DMS53 treated with DMSO at 0.1 percent for 48 hours (cell line): ENCODE measurements at regions not wholly inside any gene's neighbourhood (a gene's known extent, or its start where the extent isn't known, plus 50 kb on each side); places are given as distances from the start of the nearest gene placed in this dataset.
A peak's percentile ranks its signal among the peaks of the same experiment; 100 is the strongest.

Experiments
- DNase-seq: peaks from one replicate; lab custom pipeline; 2025; ENCODE audit not compliant: unreplicated experiment; lab: John Stamatoyannopoulos, UW

DNA sequence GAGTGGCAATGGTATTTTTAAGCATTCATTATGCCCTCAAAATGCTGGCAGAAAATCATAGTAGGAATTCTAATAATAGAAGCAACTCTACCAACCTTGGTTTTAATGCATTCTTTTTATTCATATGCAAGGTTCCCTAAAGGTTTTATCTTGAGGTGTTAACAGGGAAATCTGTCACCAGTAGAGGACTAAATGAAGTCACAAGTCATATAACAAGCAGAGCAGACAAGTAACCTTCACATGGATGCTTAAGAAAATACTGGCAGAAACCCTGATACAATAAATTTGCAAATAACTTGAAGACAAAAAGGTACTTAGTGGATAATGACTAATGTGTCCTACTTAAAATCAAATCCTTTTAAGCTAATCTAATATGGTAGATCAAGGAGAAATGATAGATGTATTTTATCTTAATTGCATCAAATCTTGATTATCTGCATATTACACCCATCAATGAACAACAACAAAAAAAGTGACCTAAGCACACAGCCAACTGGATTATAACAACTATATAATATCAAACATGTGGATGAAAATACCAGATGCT, 73.3 kb downstream of the RFC3 start:
- DNase-seq: no peak

DNA sequence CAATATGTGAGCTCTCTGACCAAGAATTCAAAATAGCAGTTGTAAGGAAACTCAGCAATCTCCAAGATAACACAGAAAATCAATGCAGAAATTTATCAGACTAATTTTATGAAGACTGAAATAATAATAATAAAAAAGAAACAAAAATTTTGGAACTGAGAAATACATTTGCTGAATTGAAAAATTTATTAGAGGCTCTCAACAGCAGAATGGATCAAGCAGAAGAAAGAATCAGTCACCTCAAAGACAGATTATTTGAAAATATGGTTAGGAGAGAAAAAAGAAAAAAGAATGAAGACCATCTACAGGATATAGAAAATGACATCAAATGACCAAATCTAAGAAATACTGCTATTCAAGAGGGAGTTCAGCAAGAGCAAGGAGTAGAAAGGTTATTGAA, 75.6 kb downstream of the RFC3 start:
- DNase-seq: no peak

DNA sequence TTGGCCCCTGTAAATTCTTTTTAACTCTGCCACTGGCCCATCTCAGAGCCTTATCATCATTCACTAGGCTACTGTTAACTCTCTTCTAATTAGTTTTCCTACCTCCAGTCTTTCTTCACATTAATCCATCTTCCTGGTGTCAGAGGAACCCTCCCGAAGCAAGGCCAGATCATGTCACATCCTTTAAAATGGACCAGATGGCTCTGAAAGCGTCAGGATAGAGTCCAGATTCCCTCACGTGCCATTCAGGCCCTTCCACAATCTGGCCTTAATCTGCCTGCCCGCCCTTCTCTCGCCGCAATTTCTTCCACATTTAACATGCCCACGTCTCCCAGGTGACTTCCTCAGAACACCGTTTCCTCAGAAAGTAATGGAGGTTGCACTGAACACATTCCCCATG, 86.5 kb downstream of the RFC3 start:
- DNase-seq: no peak

- no peak for DNase-seq
Measured at GRCh38 chr13:33908116-33908515, 90.2 kb downstream of the RFC3 start.

- DNase-seq: no peak
Measured at GRCh38 chr13:33910255-33910654, 92.3 kb downstream of the RFC3 start.

- no peak for DNase-seq
Measured at GRCh38 chr13:33911521-33911920, 93.6 kb downstream of the RFC3 start.

- DNase-seq: no peak
Measured at GRCh38 chr13:33913829-33914228, 95.9 kb downstream of the RFC3 start.

DNA sequence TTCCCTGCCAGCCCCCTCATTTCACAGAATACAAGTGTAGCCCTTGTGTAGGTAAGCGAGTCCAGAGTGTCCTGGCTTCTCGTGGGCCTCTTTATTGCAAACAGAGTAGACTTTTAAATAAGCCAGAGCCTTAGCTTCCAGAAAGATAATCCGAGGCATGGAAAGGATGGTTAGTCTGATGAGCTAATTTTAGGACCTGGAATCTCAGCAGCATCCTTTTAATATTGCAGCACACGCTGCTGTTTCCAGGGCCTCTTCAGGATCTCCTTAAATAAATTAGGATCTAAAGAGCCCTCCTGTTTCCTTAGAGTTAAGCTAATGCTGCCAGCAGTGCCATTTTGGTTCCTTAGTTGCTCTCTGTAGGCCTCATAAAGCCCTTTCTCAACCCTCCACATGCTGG, 99.2 kb downstream of the RFC3 start:
- DNase-seq: no peak

DNA sequence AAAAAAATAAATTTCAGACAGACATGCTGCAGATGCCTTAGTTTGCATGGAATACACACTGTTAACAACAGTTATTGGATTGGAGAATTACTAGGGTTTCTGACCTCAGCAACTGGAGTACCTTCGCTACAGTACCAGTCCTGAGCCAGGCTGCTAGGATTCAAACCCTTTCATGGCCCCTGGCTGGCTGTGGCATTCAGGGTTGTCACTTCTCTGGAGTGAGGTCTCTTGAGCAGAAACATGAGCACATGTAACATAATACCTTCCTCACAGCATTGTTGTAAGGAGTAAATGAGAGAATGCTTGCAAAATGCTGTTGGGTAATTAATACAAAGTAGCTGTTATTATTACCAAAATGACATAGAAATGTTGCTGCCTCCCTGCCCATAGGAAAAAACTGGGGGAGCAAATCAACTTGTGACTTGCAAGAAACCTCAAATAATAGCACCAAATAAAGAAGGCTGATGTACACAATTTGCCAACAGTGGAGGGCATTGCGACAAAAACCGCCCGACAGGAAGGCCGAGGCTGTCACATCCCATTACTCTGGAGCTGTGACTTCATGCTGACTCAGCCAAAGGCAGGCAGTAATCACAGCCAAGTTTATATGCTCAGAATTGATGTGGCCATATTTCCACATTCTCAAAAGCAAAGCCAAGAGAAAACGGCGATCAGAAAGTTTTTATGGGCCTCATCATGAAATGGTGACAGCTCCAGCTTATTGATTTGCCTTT, 100.4 kb downstream of the RFC3 start:
- no peak for DNase-seq

GRCh38 chr13:33919120-33919519, 101.2 kb downstream of the RFC3 start:
- DNase-seq: no peak

- DNase-seq: no peak
Measured at GRCh38 chr13:33925563-33925962, 107.6 kb downstream of the RFC3 start.

GRCh38 chr13:33927315-33927714, 109.4 kb downstream of the RFC3 start:
- no peak for DNase-seq

DNA sequence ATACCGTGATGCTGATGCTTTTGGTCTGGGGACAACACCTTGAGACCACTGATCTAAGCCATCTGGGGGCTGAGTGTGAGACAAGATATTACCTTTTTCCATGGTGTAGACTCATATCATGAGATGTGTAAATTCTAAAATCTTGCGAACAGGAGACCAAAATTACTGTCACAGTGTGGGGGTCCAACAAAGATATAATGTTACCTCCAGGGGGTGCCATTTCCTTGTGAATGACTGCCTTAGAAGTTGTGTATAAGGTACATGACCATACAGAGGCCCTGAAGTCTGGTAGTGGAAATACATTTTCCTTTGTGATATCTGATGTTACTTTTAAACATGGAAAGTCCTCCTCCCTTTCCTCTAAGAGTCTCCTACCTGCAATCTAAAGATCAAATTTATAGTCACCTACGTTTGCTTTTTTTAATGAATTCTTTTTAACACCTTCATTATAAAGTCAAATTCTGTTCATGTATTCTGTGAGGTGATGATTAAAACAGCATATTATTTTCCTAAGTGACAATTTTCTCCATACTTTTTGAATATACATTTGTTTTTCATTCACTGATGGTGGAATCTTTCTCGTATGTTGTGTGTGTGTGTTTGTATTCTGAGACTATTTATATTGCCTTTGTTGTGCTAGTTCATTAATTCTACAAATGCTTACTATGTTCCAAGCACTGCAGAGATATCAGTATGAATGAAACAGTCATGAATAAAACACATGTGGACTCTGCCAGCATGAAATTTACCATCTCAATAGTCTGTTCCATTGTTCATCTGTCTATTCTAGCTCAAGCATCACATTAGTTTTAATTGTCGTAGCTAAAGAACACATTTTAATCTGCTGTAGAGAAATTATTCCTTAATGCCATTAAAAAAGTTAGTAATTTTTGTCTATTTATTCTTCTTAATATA, 113.7 kb downstream of the RFC3 start:
- DNase-seq: peak; percentile 48

DNA sequence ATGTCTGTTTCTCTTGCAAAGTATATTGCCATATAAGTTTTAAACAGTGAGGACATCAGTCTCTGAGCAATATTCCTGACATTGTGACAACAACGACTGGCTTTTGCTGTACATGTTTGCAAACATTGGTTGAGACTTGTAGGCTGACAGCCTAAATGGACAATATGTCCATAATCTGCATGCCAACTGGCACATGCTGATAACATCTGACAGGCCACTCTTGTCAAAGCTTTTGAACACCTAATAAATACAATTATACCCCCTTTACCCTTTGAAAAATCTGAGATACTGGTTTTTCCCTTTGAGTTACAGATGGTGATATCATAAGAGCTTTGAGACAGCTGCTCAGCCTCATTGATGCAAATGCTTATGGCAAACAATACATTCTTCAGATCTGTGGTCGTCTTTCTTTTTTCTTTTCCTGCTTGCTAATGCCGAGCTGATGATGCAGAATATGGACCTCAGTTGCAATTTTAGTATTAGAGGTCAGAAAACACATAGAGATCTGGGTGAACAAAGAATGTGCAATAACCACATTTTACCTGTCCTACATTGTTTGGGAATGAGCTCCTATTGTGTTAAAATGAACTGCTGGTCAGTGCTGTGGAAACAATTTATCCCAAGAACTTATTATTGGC, 114.9 kb downstream of the RFC3 start:
- DNase-seq: peak; percentile 3

GRCh38 chr13:33933810-33934209, 115.9 kb downstream of the RFC3 start:
- DNase-seq: no peak

- no peak for DNase-seq
Measured at GRCh38 chr13:33934343-33934742, 116.4 kb downstream of the RFC3 start.

GRCh38 chr13:33934951-33935371, 117.0 kb downstream of the RFC3 start:
- no peak for DNase-seq

DNA sequence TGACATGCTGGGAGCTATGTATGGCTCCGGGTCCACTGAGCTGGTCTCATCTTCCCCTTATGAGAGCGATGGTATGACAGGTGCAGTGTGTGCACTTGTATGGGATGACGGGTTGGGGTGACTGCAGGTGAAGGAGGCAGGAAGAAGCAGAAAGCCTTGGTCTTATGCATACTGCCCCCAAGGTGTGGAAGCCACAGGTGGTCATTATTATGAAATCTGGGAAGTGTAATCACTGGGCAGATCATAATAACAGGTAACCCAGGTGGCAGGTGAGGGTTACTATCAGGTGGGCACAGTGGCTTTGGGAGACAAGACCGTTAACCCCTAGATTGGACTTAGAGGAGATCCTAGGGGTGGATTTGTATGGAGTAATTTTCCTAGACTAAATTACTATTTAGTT, 118.0 kb downstream of the RFC3 start:
- no peak for DNase-seq

DNA sequence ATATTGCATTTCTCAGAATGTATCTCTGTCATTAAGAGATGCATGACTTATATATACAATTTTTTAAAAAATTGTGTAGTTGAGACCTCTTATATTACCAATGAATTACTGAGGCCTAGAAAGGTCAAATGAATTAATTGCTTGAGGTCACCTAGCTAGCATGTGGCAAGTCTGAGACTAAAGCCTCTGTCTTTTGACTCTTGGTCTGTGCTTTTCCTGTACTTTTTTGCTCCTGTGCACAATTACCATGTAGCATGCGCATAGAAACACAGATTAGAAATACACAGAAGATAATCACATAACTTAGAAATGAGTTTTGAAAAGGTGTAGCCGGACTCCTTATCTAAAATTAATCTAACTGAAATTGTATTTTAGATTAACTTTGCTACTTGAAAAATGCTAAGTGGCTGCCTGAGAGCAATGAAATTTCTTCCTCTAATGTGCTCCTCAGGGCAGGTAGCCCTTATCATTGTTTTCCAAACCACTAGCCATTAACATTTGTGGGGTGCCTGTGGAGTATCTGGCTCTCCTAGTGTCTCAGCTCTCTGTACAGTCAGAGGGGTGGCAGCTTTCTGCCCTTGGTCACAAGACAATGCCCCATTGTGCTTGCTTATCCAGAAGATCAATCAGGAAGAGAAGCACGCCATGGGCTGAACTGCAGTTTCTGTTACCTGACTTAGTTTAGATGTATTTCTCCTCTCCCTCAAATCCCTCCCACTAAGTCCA, 119.6 kb downstream of the RFC3 start:
- no peak for DNase-seq

- DNase-seq: no peak
Measured at GRCh38 chr13:33940256-33940655, 122.3 kb downstream of the RFC3 start.

DNA sequence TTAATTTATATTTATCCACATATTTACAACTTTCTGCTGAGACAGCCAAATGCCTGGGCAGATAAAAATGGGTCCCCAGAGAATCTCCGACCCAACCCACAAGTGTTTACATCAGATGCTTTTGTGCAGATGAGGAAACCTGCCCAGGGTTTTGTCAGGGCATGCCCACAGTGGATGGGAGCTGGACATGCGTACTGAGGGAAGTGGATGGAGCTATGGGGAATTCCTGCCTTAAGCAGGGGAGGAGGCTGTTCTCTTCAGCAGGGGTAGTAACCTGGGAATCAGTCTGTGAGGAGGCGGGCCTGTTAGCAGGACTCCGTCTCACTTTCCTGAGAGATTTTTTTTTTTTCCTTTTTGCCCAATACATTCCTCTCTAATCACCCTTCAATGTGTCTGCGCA, 122.9 kb downstream of the RFC3 start:
- no peak for DNase-seq
